ENCODE measurements at regions not wholly inside any gene's neighbourhood (a gene's known extent, or its start where the extent isn't known, plus 50 kb on each side); places are given as distances from the start of the nearest gene placed in this dataset.

- TF ChIP-seq GFI1 (CRISPR knock-in tag; IDR thresholded peaks at IDR 0.05; ENCODE audit: borderline replicate concordance) (0 out of 2 replicates have a peak, but pooled peaks have one; percentile 24), PPARG (CRISPR knock-in tag; conservative IDR thresholded peaks at IDR 0.05) (peak; percentile 93), HNF1B (CRISPR knock-in tag; IDR thresholded peaks at IDR 0.05) (peak; percentile 66; the same call in 1 of the 2 replicates), RERE (CRISPR knock-in tag; IDR thresholded peaks at IDR 0.05; ENCODE audit: low read depth) (no peak), ZNF598 (CRISPR knock-in tag; IDR thresholded peaks at IDR 0.05; ENCODE audit: borderline replicate concordance) (peak; percentile 51; the same call in 1 of the 2 replicates), ZNF263 (CRISPR knock-in tag; IDR thresholded peaks at IDR 0.05) (peak; percentile 90), ZNF720 (CRISPR knock-in tag; IDR thresholded peaks at IDR 0.05) (no peak), ELK4 (CRISPR knock-in tag; IDR thresholded peaks at IDR 0.05; ENCODE audit: borderline replicate concordance) (no peak), GRHL1 (CRISPR knock-in tag; conservative IDR thresholded peaks at IDR 0.05) (no peak), RBAK (CRISPR knock-in tag; IDR thresholded peaks at IDR 0.05) (no peak), DPF2 (CRISPR knock-in tag; IDR thresholded peaks at IDR 0.05; ENCODE audit: borderline replicate concordance, low read depth) (0 out of 2 replicates have a peak, but pooled peaks have one; percentile 39), ONECUT2 (CRISPR knock-in tag; IDR thresholded peaks at IDR 0.05) (no peak), ZNF567 (CRISPR knock-in tag; IDR thresholded peaks at IDR 0.05; ENCODE audit: borderline replicate concordance) (no peak), LRRFIP1 (CRISPR knock-in tag; conservative IDR thresholded peaks at IDR 0.05) (no peak), REPIN1 (CRISPR knock-in tag; IDR thresholded peaks at IDR 0.05; ENCODE audit: borderline replicate concordance, low read depth) (peak; percentile 67; the same call in 1 of the 2 replicates), AGO1 (IDR thresholded peaks at IDR 0.05; ENCODE audit: low read depth, low read length, poor library complexity, severe bottlenecking) (no peak)
Measured at GRCh38 chr1:229108598-229109201, 162.2 kb upstream of the RAB4A start (continued).

Measured in HepG2 (cell line).